ENCODE measurements at regions not wholly inside any gene's neighbourhood (a gene's known extent, or its start where the extent isn't known, plus 50 kb on each side); places are given as distances from the start of the nearest gene placed in this dataset.

- H3K27ac Mint-ChIP-seq = no peak overlapping the region
- H3K27me3 Mint-ChIP-seq = no peaks in the 10 kb centered on the region
- H3K9me3 Mint-ChIP-seq = no peaks in the 10 kb centered on the region
- ATAC-seq = no peak
- no peak overlapping the region for H3K4me3 Mint-ChIP-seq
- H3K4me1 Mint-ChIP-seq = no peaks in the 10 kb centered on the region
- no peaks in the 10 kb centered on the region for H3K36me3 Mint-ChIP-seq
Measured at GRCh38 chr2:479490-480176, 191.7 kb upstream of the ALKAL2 start.

GRCh38 chr2:479031-479430, 191.1 kb upstream of the ALKAL2 start:
- H3K4me1 Mint-ChIP-seq = no peaks in the 10 kb centered on the region
- no peak overlapping the region for H3K4me3 Mint-ChIP-seq
- no peaks in the 10 kb centered on the region for H3K36me3 Mint-ChIP-seq
- H3K27me3 Mint-ChIP-seq = no peaks in the 10 kb centered on the region
- H3K9me3 Mint-ChIP-seq = no peaks in the 10 kb centered on the region
- no peak for ATAC-seq
- no peak overlapping the region for H3K27ac Mint-ChIP-seq

GRCh38 chr2:471560-471959, 183.7 kb upstream of the ALKAL2 start:
- Mint-ChIP-seq H3K4me1 (peaks cover 9% of the 10 kb centered on the region), H3K9me3 (peaks cover 8% of the 10 kb centered on the region), H3K4me3 (no peak overlapping the region), H3K27ac (no peak overlapping the region), H3K36me3 (no peaks in the 10 kb centered on the region), H3K27me3 (peaks cover 32% of the 10 kb centered on the region)
- no peak for ATAC-seq

- peaks cover 19% of the 10 kb centered on the region for H3K4me1 Mint-ChIP-seq
- no peak overlapping the region for H3K27ac Mint-ChIP-seq
- ATAC-seq = no peak
- H3K27me3 Mint-ChIP-seq = peaks cover 38% of the 10 kb centered on the region
- peaks cover 8% of the 10 kb centered on the region for H3K9me3 Mint-ChIP-seq
- H3K36me3 Mint-ChIP-seq = no peaks in the 10 kb centered on the region
- no peak overlapping the region for H3K4me3 Mint-ChIP-seq
Measured at GRCh38 chr2:469514-469913, 181.6 kb upstream of the ALKAL2 start.

GRCh38 chr2:468648-469336, 180.9 kb upstream of the ALKAL2 start:
- Mint-ChIP-seq H3K4me1 (peaks cover 22% of the 10 kb centered on the region), H3K4me3 (no peak overlapping the region), H3K27me3 (peaks cover 38% of the 10 kb centered on the region), H3K36me3 (no peaks in the 10 kb centered on the region), H3K9me3 (peaks cover 7% of the 10 kb centered on the region), H3K27ac (no peak overlapping the region)
- ATAC-seq = no peak

- H3K36me3 Mint-ChIP-seq = no peaks in the 10 kb centered on the region
- peaks cover 3% of the 10 kb centered on the region for H3K9me3 Mint-ChIP-seq
- peak overlapping the region; percentile 67 for H3K4me3 Mint-ChIP-seq
- peaks cover 22% of the 10 kb centered on the region for H3K4me1 Mint-ChIP-seq
- ATAC-seq = no peak
- H3K27ac Mint-ChIP-seq = peak overlapping the region; percentile 20
- H3K27me3 Mint-ChIP-seq = peaks cover 38% of the 10 kb centered on the region
Measured at GRCh38 chr2:467892-468647, 180.2 kb upstream of the ALKAL2 start.

GRCh38 chr2:467543-467891, 179.6 kb upstream of the ALKAL2 start:
- peaks cover 38% of the 10 kb centered on the region for H3K27me3 Mint-ChIP-seq
- no peak for ATAC-seq
- H3K4me3 Mint-ChIP-seq = peak overlapping the region; percentile 67
- no peaks in the 10 kb centered on the region for H3K36me3 Mint-ChIP-seq
- peaks cover 22% of the 10 kb centered on the region for H3K4me1 Mint-ChIP-seq
- H3K27ac Mint-ChIP-seq = peak overlapping the region; percentile 20
- H3K9me3 Mint-ChIP-seq = no peaks in the 10 kb centered on the region

GRCh38 chr2:467101-467500, 179.2 kb upstream of the ALKAL2 start:
- H3K4me1 Mint-ChIP-seq = peaks cover 23% of the 10 kb centered on the region
- no peak for ATAC-seq

GRCh38 chr2:464562-465309, 176.8 kb upstream of the ALKAL2 start:
- Mint-ChIP-seq H3K27ac (peak overlapping the region; percentile 70), H3K36me3 (no peaks in the 10 kb centered on the region), H3K27me3 (peaks cover 35% of the 10 kb centered on the region), H3K4me3 (peak overlapping the region; percentile 33), H3K4me1 (peaks cover 46% of the 10 kb centered on the region), H3K9me3 (no peaks in the 10 kb centered on the region)
- ATAC-seq = peak; percentile 85

More at GRCh38 chr2:467101-467500, 179.2 kb upstream of the ALKAL2 start:
- Mint-ChIP-seq H3K27ac (peak overlapping the region; percentile 20), H3K27me3 (peaks cover 38% of the 10 kb centered on the region), H3K36me3 (no peaks in the 10 kb centered on the region), H3K9me3 (no peaks in the 10 kb centered on the region), H3K4me3 (no peak overlapping the region)

GRCh38 chr2:460861-461260, 173.0 kb upstream of the ALKAL2 start:
- peaks cover 3% of the 10 kb centered on the region for H3K9me3 Mint-ChIP-seq
- peak; percentile 89 for ATAC-seq
- H3K27ac Mint-ChIP-seq = peak overlapping the region; percentile 66
- H3K36me3 Mint-ChIP-seq = no peaks in the 10 kb centered on the region
- peaks cover 64% of the 10 kb centered on the region for H3K4me1 Mint-ChIP-seq
- H3K27me3 Mint-ChIP-seq = no peaks in the 10 kb centered on the region
- H3K4me3 Mint-ChIP-seq = peak overlapping the region; percentile 58

GRCh38 chr2:459931-460330, 172.0 kb upstream of the ALKAL2 start:
- H3K27me3 Mint-ChIP-seq = no peaks in the 10 kb centered on the region
- peak overlapping the region; percentile 66 for H3K27ac Mint-ChIP-seq

GRCh38 chr2:458425-458815, 170.5 kb upstream of the ALKAL2 start:
- Mint-ChIP-seq H3K36me3 (no peaks in the 10 kb centered on the region), H3K9me3 (peaks cover 3% of the 10 kb centered on the region), H3K27me3 (no peaks in the 10 kb centered on the region), H3K27ac (peak overlapping the region; percentile 58), H3K4me3 (no peak overlapping the region), H3K4me1 (peaks cover 71% of the 10 kb centered on the region)
- no peak for ATAC-seq

More at GRCh38 chr2:459931-460330, 172.0 kb upstream of the ALKAL2 start:
- H3K4me3 Mint-ChIP-seq = no peak overlapping the region
- ATAC-seq = no peak
- peaks cover 3% of the 10 kb centered on the region for H3K9me3 Mint-ChIP-seq
- peaks cover 68% of the 10 kb centered on the region for H3K4me1 Mint-ChIP-seq
- H3K36me3 Mint-ChIP-seq = no peaks in the 10 kb centered on the region

- no peak for ATAC-seq
- H3K9me3 Mint-ChIP-seq = peaks cover 3% of the 10 kb centered on the region
- no peaks in the 10 kb centered on the region for H3K36me3 Mint-ChIP-seq
- peak overlapping the region; percentile 58 for H3K27ac Mint-ChIP-seq
- H3K4me3 Mint-ChIP-seq = no peak overlapping the region
- peaks cover 77% of the 10 kb centered on the region for H3K4me1 Mint-ChIP-seq
- no peaks in the 10 kb centered on the region for H3K27me3 Mint-ChIP-seq
Measured at GRCh38 chr2:457792-458424, 170.0 kb upstream of the ALKAL2 start.

GRCh38 chr2:457262-457661, 169.4 kb upstream of the ALKAL2 start:
- Mint-ChIP-seq H3K27me3 (no peaks in the 10 kb centered on the region), H3K4me1 (peaks cover 79% of the 10 kb centered on the region), H3K4me3 (no peak overlapping the region), H3K9me3 (peaks cover 3% of the 10 kb centered on the region), H3K27ac (peak overlapping the region; percentile 58), H3K36me3 (no peaks in the 10 kb centered on the region)
- ATAC-seq = no peak

GRCh38 chr2:455913-456312, 168.0 kb upstream of the ALKAL2 start:
- H3K4me1 Mint-ChIP-seq = peaks cover 72% of the 10 kb centered on the region
- H3K27ac Mint-ChIP-seq = peak overlapping the region; percentile 57
- peaks cover 3% of the 10 kb centered on the region for H3K9me3 Mint-ChIP-seq
- no peak for ATAC-seq
- H3K4me3 Mint-ChIP-seq = no peak overlapping the region
- no peaks in the 10 kb centered on the region for H3K36me3 Mint-ChIP-seq
- no peaks in the 10 kb centered on the region for H3K27me3 Mint-ChIP-seq
